ENCODE measurements at regions not wholly inside any gene's neighbourhood (a gene's known extent, or its start where the extent isn't known, plus 50 kb on each side); places are given as distances from the start of the nearest gene placed in this dataset.

GRCh38 chr22:44628273-44628672 is 73.7 kb upstream of the PRR5 start:
- no peak for TF ChIP-seq EZH2phosphoT487 (IDR thresholded peaks at IDR 0.05; ENCODE audit: low read depth)
- no peak for TF ChIP-seq CTCF (IDR thresholded peaks at IDR 0.05; ENCODE audit: low read depth, low read length)

All from OCI-LY3 (cell line).